Occipital lobe (tissue), 1 donor: ENCODE measurements at regions not wholly inside any gene's neighbourhood (a gene's known extent, or its start where the extent isn't known, plus 50 kb on each side); places are given as distances from the start of the nearest gene placed in this dataset.

Experiments
- DNase-seq: peaks from one replicate; lab custom pipeline; 2025; lab: John Stamatoyannopoulos, UW

- no peak for DNase-seq
These were observed 550.2 kb upstream of the TENM3 start for GRCh38 chr4:181692965-181693364.

GRCh38 chr4:181693517-181693916 is 549.7 kb upstream of the TENM3 start:
- no peak for DNase-seq

- DNase-seq, result no peak
These were observed 545.0 kb upstream of the TENM3 start for GRCh38 chr4:181698221-181698620.

GRCh38 chr4:181701214-181701613 is 542.0 kb upstream of the TENM3 start:
- DNase-seq, result no peak

- no peak for DNase-seq
These were observed 541.3 kb upstream of the TENM3 start for GRCh38 chr4:181701894-181702293.

- no peak for DNase-seq
These were observed 540.2 kb upstream of the TENM3 start for GRCh38 chr4:181702864-181703495.

GRCh38 chr4:181710143-181710542 is 533.1 kb upstream of the TENM3 start:
- no peak for DNase-seq

- DNase-seq, result no peak
These were observed 531.8 kb upstream of the TENM3 start for GRCh38 chr4:181711387-181711786.

- no peak for DNase-seq
These were observed 514.8 kb upstream of the TENM3 start for GRCh38 chr4:181728305-181728966.

GRCh38 chr4:181731900-181732299 is 511.3 kb upstream of the TENM3 start:
- no peak for DNase-seq

- no peak for DNase-seq
These were observed 505.5 kb upstream of the TENM3 start for GRCh38 chr4:181737744-181738143.

GRCh38 chr4:181739031-181739430 is 504.2 kb upstream of the TENM3 start:
- DNase-seq, result no peak

- no peak for DNase-seq
These were observed 501.7 kb upstream of the TENM3 start for GRCh38 chr4:181741513-181741912.

GRCh38 chr4:181745933-181746625 is 497.1 kb upstream of the TENM3 start:
- DNase-seq, result no peak

GRCh38 chr4:181748581-181748980 is 494.6 kb upstream of the TENM3 start:
- no peak for DNase-seq

GRCh38 chr4:181752516-181752915 is 490.7 kb upstream of the TENM3 start:
- DNase-seq, result no peak

GRCh38 chr4:181753207-181753606 is 490.0 kb upstream of the TENM3 start:
- no peak for DNase-seq

GRCh38 chr4:181755846-181756245 is 487.4 kb upstream of the TENM3 start:
- DNase-seq, result no peak

- DNase-seq, result no peak
These were observed 486.6 kb upstream of the TENM3 start for GRCh38 chr4:181756451-181757095.

- no peak for DNase-seq
These were observed 486.1 kb upstream of the TENM3 start for GRCh38 chr4:181757098-181757497.

GRCh38 chr4:181757910-181758660 is 485.1 kb upstream of the TENM3 start:
- DNase-seq, result peak; percentile 0

GRCh38 chr4:181760560-181760959 is 482.6 kb upstream of the TENM3 start:
- no peak for DNase-seq
